GM20000 (cell line): ENCODE measurements at regions not wholly inside any gene's neighbourhood (a gene's known extent, or its start where the extent isn't known, plus 50 kb on each side); places are given as distances from the start of the nearest gene placed in this dataset.

ENCODE experiments used
- DNase-seq: peaks from one replicate; pipeline ENCODE4 v3.0.0; 2012; ENCODE audit warnings: low spot score
- CTCF ChIP-seq: IDR thresholded peaks from 2 replicates; pipeline ENCODE4 v1.5.1; 2012; ENCODE audit warnings: mild to moderate bottlenecking, control low read depth; ENCODE audit errors: extremely low read depth, missing control alignments

- TF ChIP-seq CTCF = no peak
- DNase-seq = no peak
These were observed 67.4 kb upstream of the SMAD1 start for GRCh38 chr4:145414226-145414625.

- TF ChIP-seq CTCF = no peak
- DNase-seq = no peak
These were observed 74.7 kb upstream of the SMAD1 start for GRCh38 chr4:145406970-145407369.

GRCh38 chr4:145404761-145405160 is 76.9 kb upstream of the SMAD1 start:
- no peak for DNase-seq
- TF ChIP-seq CTCF = no peak

- no peak for TF ChIP-seq CTCF
- no peak for DNase-seq
These were observed 85.1 kb upstream of the SMAD1 start for GRCh38 chr4:145396581-145396980.

- no peak for DNase-seq
- no peak for TF ChIP-seq CTCF
These were observed 91.1 kb upstream of the SMAD1 start for GRCh38 chr4:145390571-145390970.

- no peak for DNase-seq
- TF ChIP-seq CTCF = no peak
These were observed 92.1 kb upstream of the SMAD1 start for GRCh38 chr4:145389550-145389949.

- no peak for TF ChIP-seq CTCF
- no peak for DNase-seq
These were observed 93.6 kb upstream of the SMAD1 start for GRCh38 chr4:145388043-145388442.

GRCh38 chr4:145387079-145387478 is 94.6 kb upstream of the SMAD1 start:
- TF ChIP-seq CTCF = no peak
- DNase-seq = no peak
